ENCODE measurements at regions not wholly inside any gene's neighbourhood (a gene's known extent, or its start where the extent isn't known, plus 50 kb on each side); places are given as distances from the start of the nearest gene placed in this dataset.
"Not testable (repeated sequence)": the region's sequence is repeated elsewhere in the genome, so short reads cannot be mapped to it uniquely, and the experiment has no call there.

- peak; percentile 57 for DNase-seq (ENCODE audit: low spot score)
- no peak overlapping the region for H3K4me3 ChIP-seq
Observed at GRCh38 chr17:31677681-31678080, 181.4 kb downstream of the COPRS start.

GRCh38 chr17:31677036-31677435 is 182.0 kb downstream of the COPRS start:
- DNase-seq (ENCODE audit: low spot score), result peak; percentile 35
- H3K4me3 ChIP-seq, result no peak overlapping the region
- no peak overlapping the region for H3K27ac ChIP-seq
- no peak for TF ChIP-seq CTCF (IDR thresholded peaks at IDR 0.05)

More at GRCh38 chr17:31677681-31678080, 181.4 kb downstream of the COPRS start:
- no peak for TF ChIP-seq CTCF (IDR thresholded peaks at IDR 0.05)
- H3K27ac ChIP-seq, result no peak overlapping the region

- peak; percentile 26 for DNase-seq (ENCODE audit: low spot score)
- not testable (repeated sequence) for H3K4me3 ChIP-seq
Observed at GRCh38 chr17:31675392-31675791, 183.7 kb downstream of the COPRS start.

GRCh38 chr17:31674717-31675349 is 184.2 kb downstream of the COPRS start:
- Histone ChIP-seq H3K27ac (no peak overlapping the region), H3K4me3 (no peak overlapping the region)
- peak; percentile 68 for DNase-seq (ENCODE audit: low spot score)
- no peak for TF ChIP-seq CTCF (IDR thresholded peaks at IDR 0.05)

More at GRCh38 chr17:31675392-31675791, 183.7 kb downstream of the COPRS start:
- H3K27ac ChIP-seq, result not testable (repeated sequence)

- TF ChIP-seq CTCF (IDR thresholded peaks at IDR 0.05), result no peak
- H3K27ac ChIP-seq, result no peak overlapping the region
- H3K4me3 ChIP-seq, result no peak overlapping the region
- DNase-seq (ENCODE audit: low spot score), result no peak
Observed at GRCh38 chr17:31674305-31674704, 184.7 kb downstream of the COPRS start.

GRCh38 chr17:31673076-31673475 is 186.0 kb downstream of the COPRS start:
- TF ChIP-seq CTCF (IDR thresholded peaks at IDR 0.05), result no peak
- Histone ChIP-seq H3K27ac (no peak overlapping the region), H3K4me3 (no peak overlapping the region)
- peak; percentile 22 for DNase-seq (ENCODE audit: low spot score)

GRCh38 chr17:31672161-31672819 is 186.8 kb downstream of the COPRS start:
- TF ChIP-seq CTCF (IDR thresholded peaks at IDR 0.05), result no peak
- DNase-seq (ENCODE audit: low spot score), result peak; percentile 56

More at GRCh38 chr17:31672161-31672819, 186.8 kb downstream of the COPRS start:
- Histone ChIP-seq H3K4me3 (no peak overlapping the region), H3K27ac (no peak overlapping the region)
